ENCODE measurements at regions not wholly inside any gene's neighbourhood (a gene's known extent, or its start where the extent isn't known, plus 50 kb on each side); places are given as distances from the start of the nearest gene placed in this dataset.

DNA sequence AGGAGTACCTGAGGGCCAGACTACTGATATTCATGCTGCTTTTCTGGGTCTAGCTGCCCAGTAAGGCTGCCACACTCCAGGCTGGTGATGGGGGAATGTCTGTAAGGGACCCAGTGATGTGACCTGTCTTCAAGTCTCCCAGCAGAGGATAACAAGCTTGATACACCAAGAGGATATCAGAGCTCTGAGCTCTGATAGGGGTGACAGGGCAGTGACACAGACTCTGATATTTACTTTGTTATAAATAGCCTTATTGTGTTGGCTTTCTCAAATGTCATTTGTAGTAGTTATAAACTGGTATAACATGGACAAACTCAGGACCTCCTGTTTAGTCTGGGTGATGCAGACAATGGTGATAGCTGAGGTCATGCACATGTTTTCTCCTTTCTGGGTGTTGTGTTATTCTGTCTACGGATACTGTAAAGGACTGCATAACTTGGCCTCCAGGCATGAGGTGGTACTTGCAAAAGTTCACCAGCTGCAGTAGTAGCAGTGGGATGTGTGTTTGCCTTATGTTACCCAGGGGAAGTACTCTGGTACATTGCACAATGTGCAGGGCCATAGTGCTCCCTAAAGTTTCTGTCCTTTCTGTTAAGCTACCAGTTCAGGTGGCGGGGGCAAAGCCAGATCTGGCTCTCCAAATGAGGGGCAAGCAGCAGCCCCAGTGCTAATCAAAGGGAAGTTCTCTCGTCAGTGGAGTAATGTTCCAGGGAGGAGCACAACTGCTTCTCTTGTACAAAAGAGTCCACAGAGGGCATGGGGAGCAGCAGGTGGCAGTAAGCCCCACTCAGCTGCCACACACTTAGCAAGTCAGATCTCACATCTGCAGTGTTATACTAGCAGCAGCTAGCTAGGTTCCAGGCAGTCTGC lies 812.2 kb downstream of the JRKL start:
- FAIRE-seq = no peak

DNA sequence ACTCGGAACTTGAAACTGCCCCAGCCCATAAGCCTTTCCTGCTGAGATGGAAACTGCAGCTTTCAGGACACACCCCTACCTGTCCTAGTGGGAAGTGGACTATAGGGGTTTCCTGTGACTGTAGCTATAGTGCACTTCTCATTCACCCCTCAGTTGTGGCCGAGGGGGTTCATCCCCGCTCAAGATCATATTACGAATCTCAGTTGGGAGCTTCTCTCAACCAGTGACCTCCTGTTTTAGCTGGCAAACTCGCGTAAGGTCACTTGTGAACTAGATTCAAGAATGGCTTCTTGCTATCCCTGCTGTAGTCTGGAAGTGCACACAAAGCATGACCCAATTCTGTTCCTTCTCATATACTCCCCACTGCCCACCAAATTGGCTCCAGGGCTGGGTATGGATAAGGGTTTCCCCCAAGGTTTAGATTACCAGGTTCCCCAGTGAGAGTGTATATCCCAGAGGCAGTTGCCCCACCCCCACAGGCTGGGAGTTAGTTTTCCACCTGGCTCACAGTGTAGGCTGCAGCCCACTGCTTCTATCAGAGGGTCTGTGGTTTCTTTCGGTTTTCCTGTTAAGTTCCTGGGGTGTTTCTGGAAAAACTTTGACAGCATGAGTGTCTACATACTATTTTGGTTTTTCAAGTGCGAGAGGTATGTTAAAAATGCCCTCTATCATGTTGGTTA lies 812.9 kb downstream of the JRKL start:
- FAIRE-seq = no peak

DNA sequence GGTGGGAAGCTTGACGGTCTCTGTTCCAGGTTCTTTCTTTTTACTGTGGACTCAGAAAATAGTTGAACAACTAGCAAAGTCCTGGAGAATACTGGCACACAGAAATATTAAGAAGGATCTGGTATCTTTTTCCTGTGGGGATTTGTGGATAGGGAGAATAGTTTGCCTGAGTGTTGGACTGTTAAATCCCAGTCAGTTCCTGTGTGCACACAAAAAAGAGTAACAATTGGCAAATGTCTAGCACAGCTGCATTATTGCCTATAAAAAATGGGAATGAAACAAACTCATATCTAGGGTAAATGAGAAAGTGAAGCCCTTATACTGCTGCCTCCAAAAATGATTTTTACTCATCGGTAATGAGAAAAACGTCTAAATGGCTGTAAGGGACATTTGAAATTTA lies 828.2 kb downstream of the JRKL start:
- no peak for FAIRE-seq

DNA sequence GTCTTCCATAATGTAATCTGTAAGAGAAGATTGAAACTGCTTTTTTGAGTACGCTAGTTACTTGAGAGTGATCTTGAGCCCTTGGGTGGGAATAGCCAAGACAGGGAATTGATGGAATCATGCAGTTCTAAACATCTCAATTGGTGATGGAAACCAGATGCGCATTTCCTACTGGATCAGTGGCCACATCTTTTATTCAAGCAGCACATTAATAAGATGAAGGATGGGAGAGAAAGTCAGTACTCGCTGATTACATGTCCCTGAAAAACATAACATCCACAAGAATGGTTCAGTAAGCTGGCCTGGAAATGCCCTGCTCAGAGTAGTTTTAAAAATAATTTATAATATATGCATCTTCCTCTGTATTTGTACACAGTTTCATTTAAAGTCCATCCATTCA lies 833.8 kb downstream of the JRKL start:
- FAIRE-seq = no peak

DNA sequence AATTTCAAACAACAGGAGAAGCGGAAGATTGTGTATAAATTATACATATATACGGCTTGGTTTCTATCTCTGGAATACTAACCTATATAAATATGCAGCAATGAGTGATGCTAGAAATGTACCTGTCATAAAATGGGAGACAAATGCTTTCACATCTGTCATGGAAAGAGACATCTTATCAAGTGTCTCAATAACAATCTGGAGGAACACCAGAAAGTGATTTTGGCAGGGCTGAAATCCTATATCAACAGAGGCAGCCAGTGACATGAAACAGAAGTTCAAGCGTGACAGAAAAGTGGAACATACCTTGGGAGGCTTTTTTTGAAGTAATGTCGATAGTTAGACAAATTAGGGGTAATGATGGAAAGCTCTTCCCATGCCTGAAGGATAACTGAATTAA lies 834.6 kb downstream of the JRKL start:
- FAIRE-seq = no peak

DNA sequence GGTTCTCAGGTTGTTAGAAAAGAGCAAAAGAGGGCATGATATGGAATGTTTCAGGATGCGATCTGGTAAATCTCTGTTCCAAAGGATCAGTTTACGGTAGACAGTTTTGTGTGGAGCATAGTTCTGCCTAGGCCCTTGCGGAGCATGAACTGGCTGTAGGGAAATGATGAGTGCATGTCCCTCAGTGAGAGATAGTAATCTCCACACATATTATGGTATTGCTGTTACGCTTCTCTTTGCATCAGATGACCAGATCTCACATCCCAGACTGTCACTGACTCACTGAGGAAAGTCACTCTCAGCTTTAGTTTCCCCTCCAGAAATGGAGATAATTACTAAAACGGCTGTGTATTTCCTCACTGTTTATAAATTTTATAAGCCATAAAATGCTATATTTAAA lies 836.0 kb downstream of the JRKL start:
- no peak for FAIRE-seq

DNA sequence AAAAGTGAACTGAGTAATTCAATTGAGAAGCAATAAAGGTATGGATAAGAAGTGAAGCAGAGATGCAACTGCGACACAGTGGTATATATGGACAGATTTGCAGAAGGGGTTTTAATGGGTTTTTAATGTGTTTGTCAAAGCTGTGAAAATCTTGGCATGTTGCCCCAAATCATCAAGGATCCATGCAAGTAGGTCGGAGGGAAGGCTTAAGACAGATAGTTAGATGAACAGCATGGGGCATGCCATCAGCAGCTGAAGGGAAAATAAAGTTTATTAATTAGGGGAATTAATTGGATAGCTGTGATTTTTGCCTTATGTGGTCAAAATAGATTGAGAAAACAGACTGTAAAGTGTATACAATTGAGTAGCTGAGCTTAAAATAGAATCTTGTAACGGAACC lies 840.1 kb downstream of the JRKL start:
- no peak for FAIRE-seq

DNA sequence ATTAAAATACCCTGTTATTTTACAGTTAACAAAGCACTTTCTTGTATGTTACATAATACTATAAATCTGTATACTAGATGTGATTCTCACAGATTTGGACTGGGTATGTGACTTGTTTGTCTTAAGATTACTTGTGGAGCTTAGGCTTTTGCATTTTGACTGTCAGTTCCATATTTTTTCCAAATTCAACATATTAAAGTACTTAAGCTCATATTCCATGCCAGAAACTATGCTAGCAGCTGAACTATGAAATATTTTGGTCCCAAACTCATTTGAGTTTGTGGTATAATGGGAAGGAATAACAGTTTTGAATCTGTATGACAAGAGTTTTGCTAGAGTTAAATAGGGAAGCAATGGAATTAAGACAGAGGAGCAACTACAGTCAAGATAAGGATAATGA lies 841.4 kb downstream of the JRKL start:
- FAIRE-seq = no peak

DNA sequence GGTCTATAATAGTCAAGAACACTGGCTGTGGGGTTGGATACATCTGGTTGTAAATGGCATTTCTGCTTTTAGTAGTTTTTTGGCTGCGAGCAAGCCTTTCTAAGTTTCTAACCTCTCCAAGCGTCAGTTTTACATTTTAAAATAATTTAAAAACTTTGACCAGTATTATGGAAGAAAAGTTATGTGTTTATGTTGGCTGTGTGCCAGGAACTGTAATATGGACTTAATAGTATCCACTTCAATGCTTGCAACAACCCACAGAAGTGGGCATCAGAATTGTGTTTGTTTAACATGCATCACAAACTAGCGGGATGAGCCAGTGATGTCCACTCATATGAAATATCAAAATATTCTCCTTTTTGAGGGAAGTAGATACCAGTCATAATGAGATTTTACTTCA lies 844.2 kb downstream of the JRKL start:
- FAIRE-seq = no peak

DNA sequence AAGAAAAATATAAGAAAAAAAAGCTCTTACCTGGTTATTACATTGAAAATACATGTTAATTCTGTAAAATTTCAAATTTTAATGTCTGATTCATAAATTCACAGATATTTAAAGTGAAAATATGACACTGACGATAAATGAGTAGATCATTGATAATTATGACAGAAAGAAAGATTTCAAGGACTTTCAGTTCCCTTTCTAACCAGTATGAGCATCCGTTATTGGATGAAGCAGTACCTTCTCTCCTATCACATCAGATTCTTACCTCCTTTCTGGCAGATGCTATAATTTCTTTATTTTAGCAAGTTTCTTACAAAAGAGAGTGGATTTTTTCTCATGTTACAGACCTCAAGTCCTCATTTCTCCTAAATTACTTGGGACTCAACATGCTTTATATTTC lies 847.3 kb downstream of the JRKL start:
- no peak for FAIRE-seq

DNA sequence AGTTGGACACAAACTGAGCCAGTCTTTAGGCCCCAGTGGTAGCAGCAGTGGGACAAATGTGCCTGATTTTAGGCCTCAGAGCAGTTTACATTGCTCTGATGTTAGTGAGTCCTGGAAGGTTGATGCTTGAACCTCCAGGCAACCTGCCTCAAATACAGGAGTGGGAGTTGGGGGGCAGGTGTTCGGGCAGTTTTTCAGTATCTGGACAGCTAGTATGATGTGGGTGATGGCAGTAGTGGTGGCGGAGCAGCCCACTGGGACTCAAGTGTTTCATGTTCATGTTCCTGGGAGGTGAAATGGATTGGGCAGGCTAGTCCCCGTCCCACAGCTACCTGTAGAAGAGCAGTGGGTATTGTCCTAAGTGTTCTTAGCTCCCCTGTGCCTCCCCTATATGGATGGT lies 857.8 kb downstream of the JRKL start:
- no peak for FAIRE-seq

DNA sequence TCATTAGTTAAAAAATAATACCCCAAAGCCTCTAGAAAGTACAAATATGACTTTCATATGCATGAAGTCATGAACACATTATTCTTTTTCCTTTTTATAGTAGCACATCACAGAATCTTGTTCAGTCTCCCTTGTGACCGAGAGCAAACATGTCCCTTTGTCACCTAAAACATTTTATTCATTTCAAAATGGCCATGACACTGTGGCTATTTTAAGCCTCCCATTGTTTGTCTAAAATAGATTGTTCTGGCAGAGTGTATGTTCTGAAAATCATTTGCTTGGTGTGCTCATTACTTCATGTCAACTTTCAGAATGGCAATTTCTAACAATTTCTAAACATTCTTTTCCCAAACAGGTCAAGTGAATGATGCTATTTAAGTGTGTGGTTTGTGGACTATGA lies 865.0 kb downstream of the JRKL start:
- no peak for FAIRE-seq

DNA sequence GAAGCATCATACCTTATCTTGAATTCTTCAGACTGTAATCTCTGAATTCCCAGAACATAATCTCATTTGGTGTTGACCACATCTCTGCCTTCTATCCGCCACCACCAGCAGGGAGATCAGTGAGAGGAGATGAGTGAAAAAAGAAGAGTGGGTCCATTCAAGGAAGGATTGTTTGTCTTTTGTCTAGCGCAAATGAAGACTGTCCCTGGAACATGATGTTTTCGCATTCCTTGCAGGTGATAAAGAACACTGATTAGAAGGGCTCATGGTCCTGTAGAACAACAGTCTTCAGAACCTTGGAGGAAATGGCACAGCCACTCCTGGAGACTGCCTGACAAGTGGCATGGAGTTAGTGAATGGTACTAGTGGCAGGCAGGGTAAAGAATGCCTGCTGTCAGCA lies 869.6 kb downstream of the JRKL start:
- no peak for FAIRE-seq

DNA sequence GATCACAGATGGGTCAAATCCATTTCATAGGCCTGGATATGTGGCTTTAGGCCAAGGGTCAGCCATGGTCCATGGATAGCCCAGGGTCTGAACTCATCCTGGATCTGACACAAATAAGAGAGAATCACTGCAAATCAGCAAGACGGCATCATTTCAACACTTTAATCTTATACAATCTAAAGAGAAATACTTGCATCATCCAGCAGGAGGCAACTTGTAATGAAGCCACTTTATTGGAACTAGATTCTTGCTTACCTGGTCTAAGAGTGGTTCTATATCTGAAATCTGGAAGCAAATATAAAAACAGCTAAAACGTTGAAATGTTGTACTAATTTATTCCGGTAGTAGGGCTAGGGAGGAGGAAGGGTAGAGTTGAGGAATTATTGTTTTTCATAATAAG lies 870.1 kb downstream of the JRKL start:
- no peak for FAIRE-seq

DNA sequence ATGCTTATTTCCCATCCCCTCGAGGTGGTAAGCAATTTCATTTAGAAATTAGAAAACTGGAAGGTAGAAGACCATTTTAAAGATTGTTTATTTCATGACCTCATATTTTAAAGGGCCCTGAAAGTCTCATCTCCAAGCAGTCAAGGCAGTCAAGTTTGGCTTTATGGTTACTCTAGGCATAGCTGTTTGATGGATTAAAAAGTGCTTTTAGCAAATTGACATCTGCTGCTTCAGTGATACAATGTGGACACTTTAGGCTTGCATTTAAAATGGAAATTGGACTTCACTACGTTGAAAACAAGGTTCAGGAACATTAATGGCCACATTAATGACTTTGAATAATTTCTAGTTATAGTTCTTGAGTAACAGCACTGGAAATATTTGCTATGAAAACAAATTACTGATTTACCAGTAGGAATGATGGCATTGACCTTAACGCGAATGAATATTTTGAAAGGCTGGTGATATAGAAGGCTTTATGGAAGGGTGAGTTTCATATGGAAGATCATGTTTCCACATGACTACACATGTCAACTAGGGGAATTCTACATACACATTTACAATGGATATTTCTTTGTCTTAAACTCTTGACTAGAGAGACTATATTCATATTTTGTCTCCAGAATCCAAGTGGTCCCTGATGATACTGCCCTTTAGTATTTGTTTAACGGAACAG lies 873.5 kb downstream of the JRKL start:
- no peak for FAIRE-seq

DNA sequence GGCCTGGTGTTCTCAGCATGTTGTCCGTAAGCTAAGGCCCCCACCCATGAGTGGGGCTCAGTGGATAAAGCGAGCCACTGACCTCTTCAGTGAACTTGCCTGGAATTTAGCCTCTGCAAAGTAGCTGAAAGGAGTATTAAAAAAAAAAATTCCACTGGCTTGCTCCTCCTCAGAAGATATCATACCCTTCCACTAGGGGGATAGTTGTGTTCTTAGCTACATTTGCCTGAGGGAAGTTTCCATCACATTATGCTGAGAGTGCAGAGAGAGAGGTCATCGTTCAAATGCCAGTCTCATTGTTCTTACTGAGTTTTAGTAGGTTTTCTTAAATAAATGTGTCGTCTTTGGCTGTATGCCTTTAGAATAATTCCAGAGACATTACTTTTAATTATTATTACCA lies 879.7 kb downstream of the JRKL start:
- FAIRE-seq = no peak

DNA sequence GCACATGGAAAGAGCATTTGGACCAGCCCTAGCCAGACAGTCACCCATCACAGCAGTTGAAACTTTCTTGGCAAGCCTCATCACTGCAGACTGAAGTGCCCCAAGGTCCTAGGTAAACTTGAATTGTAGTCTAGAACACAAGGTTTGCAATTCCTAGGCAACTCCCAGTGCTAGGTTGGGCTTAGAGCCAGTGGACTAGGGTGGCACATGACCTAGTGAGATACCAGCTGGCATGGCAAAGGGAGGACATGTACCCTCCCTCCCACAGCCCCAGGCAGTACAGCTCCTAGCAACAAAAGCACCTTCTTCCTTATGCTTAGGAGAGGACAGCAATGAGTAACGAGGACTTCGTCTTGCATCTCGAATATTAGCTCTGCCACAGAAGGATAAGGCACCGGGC lies 889.5 kb downstream of the JRKL start:
- no peak for FAIRE-seq

DNA sequence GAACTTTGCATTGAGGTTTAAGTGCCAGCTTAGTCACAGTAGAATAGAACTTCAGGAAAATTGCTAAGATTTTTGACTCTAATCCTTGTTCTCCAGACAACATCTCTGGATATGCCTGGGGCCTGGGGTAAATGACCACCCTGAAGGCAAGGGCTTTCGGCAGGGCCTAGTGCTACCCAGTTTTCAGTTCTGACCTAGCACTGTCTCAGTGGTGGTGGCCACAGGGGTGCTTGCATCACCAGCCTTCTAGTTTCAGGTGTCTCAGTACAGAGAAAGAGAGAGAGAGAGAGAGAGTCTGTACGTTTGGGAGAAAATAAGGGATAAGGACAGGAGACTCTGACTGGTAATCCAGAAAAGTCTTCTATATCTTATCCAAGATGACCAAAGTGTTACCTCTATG lies 890.5 kb downstream of the JRKL start:
- no peak for FAIRE-seq

DNA sequence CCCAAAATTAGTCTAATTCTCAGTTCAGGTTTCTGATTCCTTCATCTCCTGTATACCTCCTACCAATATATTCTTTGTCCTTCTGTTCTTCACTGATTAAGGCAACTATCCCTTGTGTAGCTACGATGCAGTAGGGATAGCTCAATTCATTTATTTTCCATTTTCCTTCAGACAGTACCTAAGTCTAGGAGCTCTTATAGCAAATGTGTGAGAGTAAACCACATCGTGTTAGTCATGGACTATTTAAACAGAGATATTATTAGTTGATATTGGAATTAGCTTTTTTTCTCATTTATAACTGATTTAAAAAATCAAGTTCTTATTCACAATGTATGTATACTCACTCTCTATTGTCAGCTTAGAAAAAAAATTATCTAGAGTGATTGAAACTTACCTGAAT lies 900.0 kb downstream of the JRKL start:
- FAIRE-seq = no peak

DNA sequence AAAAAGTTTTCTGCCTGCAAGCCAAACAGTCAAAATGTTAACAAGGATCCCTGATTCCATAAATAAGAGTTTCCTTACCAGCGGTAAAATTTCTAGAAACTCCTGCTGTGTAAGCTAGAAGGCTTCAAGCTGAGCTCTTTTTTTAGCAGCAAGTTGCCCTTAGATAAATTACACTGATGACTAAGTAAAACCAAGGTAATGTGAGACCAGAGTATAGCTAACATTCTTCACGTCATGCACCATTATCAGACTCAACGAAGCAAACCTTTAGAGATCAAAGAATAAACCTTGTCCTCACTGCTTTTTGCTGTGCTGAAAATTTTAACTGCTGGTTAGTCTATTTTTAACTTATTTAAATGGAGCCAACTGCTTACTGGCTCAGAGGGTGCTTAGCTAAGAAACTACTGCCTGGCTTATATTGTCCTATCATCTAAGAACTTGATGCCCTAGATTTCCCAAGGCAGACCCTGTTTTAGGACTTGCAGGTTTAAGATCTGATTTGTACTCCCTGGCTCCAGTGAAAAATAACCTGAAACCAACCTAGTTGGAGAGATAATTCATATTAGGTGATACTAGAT lies 900.7 kb downstream of the JRKL start:
- no peak for FAIRE-seq

DNA sequence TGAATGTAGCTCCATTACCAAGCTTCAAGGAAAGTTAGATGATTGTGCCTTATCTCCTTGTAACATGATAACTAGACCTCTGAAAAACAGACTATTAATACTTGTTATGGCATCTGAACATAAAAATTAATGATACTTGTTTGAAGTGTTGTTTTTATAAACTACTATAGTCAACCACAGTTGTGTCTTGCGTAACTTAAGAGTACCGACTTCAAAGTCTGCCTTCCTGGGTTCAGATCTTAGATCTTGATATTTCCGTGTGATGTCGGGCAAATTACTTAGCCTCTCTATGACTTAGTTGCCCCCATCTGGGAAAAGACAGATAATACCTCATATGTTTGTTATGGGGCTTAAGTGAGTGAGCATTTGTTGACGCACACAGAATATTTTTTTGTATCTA lies 906.5 kb downstream of the JRKL start:
- no peak for FAIRE-seq

DNA sequence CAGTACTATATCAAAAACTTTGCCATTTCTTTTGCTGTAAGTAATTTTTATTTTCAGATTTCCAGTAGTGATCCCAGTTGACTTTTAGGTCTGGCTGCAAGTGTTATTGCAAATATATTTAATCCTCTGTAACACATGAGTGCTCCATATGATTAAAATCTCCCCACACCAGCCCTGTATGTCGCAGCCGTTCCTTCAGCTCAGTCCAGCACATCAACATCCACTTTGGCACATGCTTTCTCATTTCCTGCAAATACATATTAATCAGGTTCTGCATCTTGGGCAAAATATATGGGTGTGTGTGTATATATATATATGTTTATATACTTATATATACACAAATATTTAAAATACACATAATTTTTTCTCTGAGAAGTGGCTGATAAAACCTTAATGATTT lies 919.5 kb downstream of the JRKL start:
- no peak for FAIRE-seq

DNA sequence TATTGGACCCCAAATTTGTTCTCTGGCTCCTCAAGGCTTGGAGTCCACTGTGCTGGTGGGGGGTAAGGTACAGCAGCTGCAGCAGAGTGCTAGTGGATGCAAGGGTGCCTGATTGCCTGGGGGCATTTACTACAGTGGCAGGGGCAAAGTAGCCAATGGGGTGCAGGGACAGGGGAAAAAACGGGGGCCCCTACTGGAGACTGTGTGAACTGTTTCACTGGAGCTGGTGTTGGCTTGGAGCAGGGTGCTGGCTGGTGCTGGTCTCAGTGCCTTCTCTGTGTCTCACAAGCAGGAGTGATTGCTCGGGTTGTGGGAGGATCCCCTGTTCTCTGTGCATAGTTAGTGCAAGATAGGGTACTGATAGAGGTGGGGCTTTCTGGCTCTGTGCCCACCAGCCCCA lies 935.9 kb downstream of the JRKL start:
- no peak for FAIRE-seq

DNA sequence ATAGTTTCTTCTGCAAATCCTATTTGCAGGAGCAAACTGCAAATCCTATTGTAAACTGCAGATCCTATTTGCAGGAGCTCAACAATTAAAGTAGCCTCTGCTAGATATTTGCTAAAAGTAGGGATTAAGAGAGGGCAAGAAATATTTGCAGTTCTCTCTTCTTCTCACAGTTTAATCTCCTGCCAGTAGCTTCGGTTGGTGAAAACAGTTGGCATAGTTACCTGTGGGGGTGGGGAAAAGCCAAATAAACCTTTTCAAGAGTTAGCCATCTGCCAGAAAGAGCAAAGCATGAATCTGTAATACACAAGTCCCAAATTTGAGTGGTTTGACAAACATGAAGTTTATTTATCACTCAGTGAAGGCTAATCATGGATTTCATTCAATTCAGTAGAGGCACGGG lies 942.5 kb downstream of the JRKL start:
- no peak for FAIRE-seq
